Endothelial cell of umbilical vein (primary cell): ENCODE measurements at regions not wholly inside any gene's neighbourhood (a gene's known extent, or its start where the extent isn't known, plus 50 kb on each side); places are given as distances from the start of the nearest gene placed in this dataset.

Source experiments
- BruUV-seq: library from RNA; stranded (reverse); fragments of 400-500 nt; replicated peaks from 2 replicates; lab custom pipeline; 2021; lab: Mats Ljungman, UMichigan
- CTCF ChIA-PET: fragments of 300-600, 350-600 bp; sonication (Branson Sonifier 250); formaldehyde crosslinking; loops from one replicate; lab custom pipeline; 2021; ENCODE audit warnings: antibody characterized with exemption, inconsistent platforms; lab: Charles Lee
- POLR2A ChIA-PET: fragments of 300-600, 350-600 bp; sonication (Branson Sonifier 250); formaldehyde crosslinking; loops from one replicate; lab custom pipeline; 2021; ENCODE audit warnings: antibody characterized with exemption, inconsistent platforms; lab: Charles Lee
- DNase-seq: peaks from one replicate; pipeline ENCODE4 v3.0.0-alpha.2; 2011; ENCODE audit warnings: low read depth, low spot score
- FAIRE-seq: peaks from 2 replicates; lab custom pipeline; 2011; peaks lifted over from hg19 to GRCh38; lab: Jason Lieb, UNC
- H2AFZ ChIP-seq: 2 replicates; pipeline ENCODE4 v1.6.0; 2012; ENCODE audit warnings: low read depth, low read length, control low read depth, inconsistent platforms
- H3K27ac ChIP-seq: 2 replicates; pipeline ENCODE4 v1.5.1; 2011; ENCODE audit warnings: low read depth, mild to moderate bottlenecking, control low read depth, low read length, moderate library complexity; ENCODE audit not compliant: insufficient read depth
- H3K27me3 ChIP-seq, 2 experiments: 2 replicates each; pipeline versions ENCODE4 v1.6.0 to v1.6.1; 2011; ENCODE audit warnings: low read length in 2 of 2, mixed read lengths in 1 of 2; ENCODE audit not compliant: control insufficient read depth in 2 of 2, insufficient read depth in 2 of 2
- H3K36me3 ChIP-seq, 2 experiments: 2 replicates in 1 of 2; 3 replicates in 1 of 2; pipeline ENCODE4 v1.5.1; 2011; ENCODE audit warnings: low read length in 2 of 2, mild to moderate bottlenecking in 1 of 2, moderate library complexity in 1 of 2; ENCODE audit not compliant: control insufficient read depth in 2 of 2, insufficient read depth in 2 of 2; ENCODE audit errors: extremely low read depth in 1 of 2
- H3K4me1 ChIP-seq: 3 replicates; pipeline ENCODE4 v1.5.1; 2011; ENCODE audit warnings: mild to moderate bottlenecking, low read length; ENCODE audit not compliant: control insufficient read depth, insufficient read depth; ENCODE audit errors: extremely low read depth
- H3K4me2 ChIP-seq: 2 replicates; pipeline ENCODE4 v1.6.1; 2011; ENCODE audit warnings: low read length, control low read depth, mixed read lengths; ENCODE audit not compliant: insufficient read depth
- H3K4me3 ChIP-seq, 3 experiments: fragments of 200-600 bp in 1 of 3; sonication (generic), shearing (Covaris generic) in 1 of 3; replicated peaks in 1 of 3; 2 replicates each; pipeline ENCODE4 v1.5.1; 2011 to 2016; ENCODE audit warnings: control low read depth in 3 of 3, low read length in 3 of 3, mild to moderate bottlenecking in 2 of 3, inconsistent platforms in 1 of 3, low read depth in 1 of 3, moderate library complexity in 1 of 3; ENCODE audit not compliant: insufficient read depth in 1 of 3
- H3K79me2 ChIP-seq: 2 replicates; pipeline ENCODE4 v1.6.0; 2012; ENCODE audit warnings: low read length, inconsistent platforms; ENCODE audit not compliant: control insufficient read depth, insufficient read depth
- H3K9ac ChIP-seq: replicated peaks from 2 replicates; pipeline ENCODE3; 2011; ENCODE audit warnings: low read length, control low read depth; ENCODE audit not compliant: insufficient read depth; ENCODE audit errors: extremely low read depth
- H3K9me1 ChIP-seq: replicated peaks from 3 replicates; pipeline ENCODE4 v1.6.0; 2011; ENCODE audit warnings: mild to moderate bottlenecking, low read length; ENCODE audit not compliant: control insufficient read depth, insufficient read depth; ENCODE audit errors: extremely low read depth
- H3K9me3 ChIP-seq: replicated peaks from 2 replicates; pipeline ENCODE4 v1.5.1; 2012; ENCODE audit warnings: low read length, inconsistent platforms; ENCODE audit not compliant: control insufficient read depth, insufficient read depth
- H4K20me1 ChIP-seq: replicated peaks from 2 replicates; pipeline ENCODE3; 2011; ENCODE audit warnings: mild to moderate bottlenecking, low read length; ENCODE audit not compliant: control insufficient read depth, insufficient read depth; ENCODE audit errors: extremely low read depth
- CTCF ChIP-seq, 2 donors: IDR thresholded peaks; 1 replicate in 1 of 2; 2 replicates in 1 of 2; pipeline ENCODE4 v1.5.1; 2011; ENCODE audit warnings: low read length in 2 of 2, mild to moderate bottlenecking in 2 of 2, moderate library complexity in 2 of 2, control low read depth in 1 of 2, inconsistent platforms in 1 of 2, low read depth in 1 of 2; ENCODE audit not compliant: insufficient read depth in 1 of 2; ENCODE audit errors: extremely low read depth in 1 of 2
- EZH2 ChIP-seq: IDR thresholded peaks from 2 replicates; pipeline ENCODE4 v1.6.1; 2012; ENCODE audit warnings: borderline replicate concordance, low read depth, mild to moderate bottlenecking, moderate library complexity, low read length, inconsistent platforms; ENCODE audit not compliant: severe bottlenecking
- FOS ChIP-seq: IDR thresholded peaks from 2 replicates; pipeline ENCODE4 v1.6.1; 2011; ENCODE audit warnings: mild to moderate bottlenecking, low read length, moderate library complexity, borderline replicate concordance; ENCODE audit not compliant: insufficient read depth
- GATA2 ChIP-seq: IDR thresholded peaks from 2 replicates; pipeline ENCODE4 v1.7.0; 2011; ENCODE audit warnings: low read depth, mild to moderate bottlenecking, moderate library complexity, mixed read lengths, low read length; ENCODE audit not compliant: insufficient read length, insufficient read depth
- JUN ChIP-seq: IDR thresholded peaks from 2 replicates; pipeline ENCODE4 v1.6.1; 2011; ENCODE audit warnings: borderline replicate concordance, low read depth; ENCODE audit not compliant: insufficient read length, insufficient read depth
- MAX ChIP-seq: IDR thresholded peaks from 2 replicates; pipeline ENCODE4 v1.6.1; 2011; ENCODE audit not compliant: insufficient read depth, insufficient read length
- POLR2AphosphoS5 ChIP-seq: IDR thresholded peaks from 2 replicates; pipeline ENCODE4 v1.6.1; 2012; ENCODE audit warnings: low read depth, mild to moderate bottlenecking, control low read depth, low read length, moderate library complexity; ENCODE audit not compliant: insufficient read depth
- dilution Hi-C: fragments of 300-500 bp; cut with MboI; formaldehyde crosslinking; loops from one replicate; pipeline ENCODE4 v1.15.0; 2019; ENCODE audit warnings: low sequenced_read_pairs; ENCODE audit not compliant: extremely low pct_ligation_motif_present
- intact Hi-C: fragments of 100-400 bp; cut with micrococcal nuclease; formaldehyde crosslinking; loops from one replicate; pipeline ENCODE4 v1.10.0; 2022

- Histone ChIP-seq H3K36me3 (no peaks in the 10 kb centered on the region), H3K9me3 (peaks cover 4% of the 10 kb centered on the region), H3K27me3 (no peaks in the 10 kb centered on the region), H3K9ac (no peak overlapping the region), H4K20me1 (no peaks in the 10 kb centered on the region), H3K9me1 (no peaks in the 10 kb centered on the region), H3K79me2 (no peaks in the 10 kb centered on the region), H3K4me3 (no peak overlapping the region), H3K4me1 (no peaks in the 10 kb centered on the region), H3K4me2 (no peak overlapping the region), H2AFZ (no peak overlapping the region), H3K27ac (no peak overlapping the region)
- intact Hi-C loops (no loop called here), dilution Hi-C loops (no loop called here)
- POLR2A ChIA-PET: no interaction called here
- CTCF ChIA-PET: no interaction called here
- BruUV-seq: no TSS peak
- DNase-seq (no peak), FAIRE-seq (no peak)
- no peak for TF ChIP-seq GATA2
- no peak for TF ChIP-seq FOS
- no peak for TF ChIP-seq POLR2AphosphoS5
- no peak for TF ChIP-seq JUN
- TF ChIP-seq EZH2: no peak
- no peak for TF ChIP-seq CTCF (IDR thresholded peaks at IDR 0.05; ENCODE audit: extremely low read depth in 1 of 2, insufficient read depth in 1 of 2, low read depth in 1 of 2, low read length in 2 of 2)
- TF ChIP-seq MAX: no peak
Measured at GRCh38 chr3:3468596-3468995, 289.1 kb upstream of the CRBN start.
